Keratinocyte (primary cell): ENCODE measurements at regions not wholly inside any gene's neighbourhood (a gene's known extent, or its start where the extent isn't known, plus 50 kb on each side); places are given as distances from the start of the nearest gene placed in this dataset.

Experiments
- CTCF ChIP-seq, 3 experiments: IDR thresholded peaks in 1 of 3; conservative IDR thresholded peaks in 1 of 3; optimal IDR thresholded peaks in 1 of 3; 2 replicates in 2 of 3; 3 replicates in 1 of 3; pipeline versions ENCODE3 to v1.5.1; 2011; ENCODE audit warnings: low read length in 3 of 3, mild to moderate bottlenecking in 3 of 3, moderate library complexity in 2 of 3, control low read depth in 1 of 3, inconsistent platforms in 1 of 3; ENCODE audit not compliant: insufficient read depth in 2 of 3; ENCODE audit errors: extremely low read depth in 1 of 3
- EZH2 ChIP-seq: IDR thresholded peaks from one replicate; pipeline ENCODE4 v1.6.1; 2012; ENCODE audit warnings: inconsistent platforms, mild to moderate bottlenecking, low read length, moderate library complexity

- TF ChIP-seq CTCF (optimal IDR thresholded peaks at IDR 0.05 in 1 of 3, IDR thresholded peaks at IDR 0.05 in 1 of 3, conservative IDR thresholded peaks at IDR 0.05 in 1 of 3; ENCODE audit: extremely low read depth in 1 of 3, insufficient read depth in 2 of 3, low read length in 3 of 3) (no peak), EZH2 (no peak)
Observed at GRCh38 chr12:20011200-20011599, 357.1 kb upstream of the PDE3A start.
